HG03565 (cell line): ENCODE measurements at regions not wholly inside any gene's neighbourhood (a gene's known extent, or its start where the extent isn't known, plus 50 kb on each side); places are given as distances from the start of the nearest gene placed in this dataset.
A peak's percentile ranks its signal among the peaks of the same experiment; 100 is the strongest.
"Not testable (repeated sequence)": the region's sequence is repeated elsewhere in the genome, so short reads cannot be mapped to it uniquely, and the experiment has no call there.

Experiments used
- ATAC-seq: cut with Tn5 transposase; IDR thresholded peaks from one replicate; pipeline ENCODE4 v1.9.1; 2021; ENCODE audit warnings: mild to moderate bottlenecking, moderate library complexity; ENCODE audit not compliant: unreplicated experiment

- ATAC-seq: not testable (repeated sequence)
These were observed 385.3 kb downstream of the AMY1C start for GRCh38 chr1:104135036-104135435.

DNA sequence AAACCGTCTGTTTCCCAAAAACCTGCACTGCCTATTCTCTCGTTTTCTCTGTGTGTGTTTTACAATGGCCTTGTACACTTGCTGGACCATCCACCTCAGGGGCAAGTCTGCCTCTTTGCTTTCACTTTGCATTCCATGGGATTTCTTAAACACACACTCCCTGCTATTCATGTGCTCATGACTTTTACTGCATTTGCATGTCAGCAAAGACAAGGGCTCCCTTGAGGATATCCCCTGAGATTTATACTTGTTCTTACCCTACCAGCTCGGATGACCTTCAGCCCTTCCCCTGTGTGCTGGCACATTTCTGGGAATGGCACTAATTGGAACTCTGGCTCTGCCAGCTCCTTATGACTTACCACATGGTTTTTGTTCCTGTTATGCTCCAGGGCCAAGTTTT, 386.9 kb downstream of the AMY1C start:
- no peak for ATAC-seq

DNA sequence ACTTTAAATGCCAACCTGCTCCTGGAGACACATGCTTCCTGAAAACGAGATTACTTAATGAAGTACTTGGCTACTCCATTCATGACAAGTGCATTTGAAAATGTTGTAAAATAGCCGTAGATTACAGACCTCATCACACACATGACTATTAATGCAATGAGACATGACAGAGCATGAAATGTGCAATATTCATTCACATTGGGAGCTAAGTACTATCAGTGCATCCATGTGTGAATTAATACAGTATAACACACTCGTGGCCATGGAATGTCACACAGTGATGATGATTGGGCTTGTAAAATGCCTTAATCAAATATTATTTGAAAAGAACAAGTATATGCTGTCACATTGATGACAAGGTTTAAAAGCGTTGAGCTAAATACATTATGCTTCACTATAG, 407.0 kb downstream of the AMY1C start:
- ATAC-seq: no peak

GRCh38 chr1:104163912-104164476, 414.3 kb downstream of the AMY1C start:
- ATAC-seq: no peak

GRCh38 chr1:104172243-104172681, 422.6 kb downstream of the AMY1C start:
- ATAC-seq: no peak

GRCh38 chr1:104182251-104182650, 432.6 kb downstream of the AMY1C start:
- no peak for ATAC-seq

GRCh38 chr1:104189207-104189606, 439.5 kb downstream of the AMY1C start:
- no peak for ATAC-seq

DNA sequence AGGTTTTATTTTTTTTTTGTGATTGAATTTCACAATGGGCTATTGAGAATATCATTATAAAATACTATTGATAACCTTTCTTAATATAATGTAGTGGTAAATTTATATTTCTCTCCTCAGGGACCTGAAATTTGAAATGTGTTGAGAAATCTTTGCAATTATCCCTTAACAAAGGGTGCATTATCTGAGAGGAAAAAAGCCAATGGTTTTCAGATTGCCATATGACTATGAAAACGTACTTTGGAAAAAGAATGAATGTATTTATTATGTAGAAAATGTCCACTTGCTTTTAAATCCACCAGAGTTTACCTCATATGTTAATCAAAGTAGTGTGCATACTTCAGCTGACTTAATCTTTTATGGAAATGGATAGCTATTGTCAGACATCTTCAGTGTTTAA, 441.1 kb downstream of the AMY1C start:
- ATAC-seq: no peak

- no peak for ATAC-seq
These were observed 445.7 kb downstream of the AMY1C start for GRCh38 chr1:104195395-104195794.

DNA sequence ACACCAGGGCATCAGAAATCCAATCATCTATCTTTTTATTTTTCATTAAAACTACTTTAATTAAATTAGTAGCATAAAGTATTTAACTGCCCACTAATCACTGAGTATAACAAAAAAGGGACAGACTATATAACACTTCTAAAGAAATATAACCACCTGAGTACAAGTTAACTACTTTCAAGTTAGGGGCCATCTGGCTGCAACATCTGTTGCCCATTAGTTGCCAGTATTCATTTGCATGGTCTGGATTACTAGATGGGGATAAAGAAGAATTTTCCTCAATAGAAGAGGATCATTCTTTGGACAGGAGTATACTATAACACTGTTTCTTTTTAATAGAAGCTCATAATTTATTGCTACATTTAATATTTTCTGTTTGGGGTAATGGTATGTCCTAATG, 446.4 kb downstream of the AMY1C start:
- ATAC-seq: no peak

GRCh38 chr1:104197516-104197915, 447.8 kb downstream of the AMY1C start:
- ATAC-seq: no peak

DNA sequence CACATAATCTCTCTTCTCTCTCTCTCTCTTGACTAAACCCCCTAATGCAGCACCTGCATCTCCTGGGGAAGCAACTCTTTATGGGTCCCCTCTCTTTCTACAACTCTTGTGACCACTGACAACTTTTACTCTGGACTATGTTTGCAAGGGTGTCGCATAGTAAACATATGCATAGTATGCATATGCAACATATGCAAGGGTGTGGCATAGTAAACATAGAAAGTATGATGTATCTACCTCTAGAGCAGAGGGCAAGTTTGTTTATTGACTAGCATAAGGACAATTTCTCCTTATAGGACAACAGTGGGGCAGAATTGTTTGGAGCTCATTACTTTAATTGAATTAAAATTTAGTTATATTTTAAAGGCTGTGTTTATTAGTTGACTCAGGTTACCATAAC, 462.5 kb downstream of the AMY1C start:
- no peak for ATAC-seq

DNA sequence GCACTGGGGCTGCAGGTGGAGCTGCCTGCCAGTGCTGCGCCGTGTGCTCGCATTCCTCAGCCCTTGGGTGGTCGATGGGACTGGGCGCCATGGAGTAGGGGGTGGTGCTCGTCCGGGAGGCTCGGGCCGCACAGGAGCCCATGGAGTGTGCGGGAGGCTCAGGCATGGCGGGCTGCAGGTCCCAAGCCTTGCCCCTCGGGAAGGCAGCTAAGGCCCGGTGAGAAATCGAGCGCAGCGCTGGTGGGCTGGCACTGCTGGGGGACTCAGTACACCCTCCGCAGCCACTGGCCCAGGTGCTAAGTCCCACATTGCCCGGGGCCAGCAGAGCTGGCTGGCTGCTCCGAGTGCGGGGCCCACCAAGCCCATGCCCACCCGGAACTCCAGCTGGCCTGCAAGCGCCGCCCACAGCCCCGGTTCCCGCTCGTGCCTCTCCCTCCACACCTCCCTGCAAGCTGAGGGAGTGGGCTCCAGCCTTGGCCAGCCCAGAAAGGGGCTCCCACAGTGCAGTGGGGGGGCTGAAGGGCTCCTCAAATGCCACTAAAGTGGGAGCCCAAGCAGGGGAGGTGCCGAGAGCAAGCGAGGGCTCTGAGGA, 467.8 kb downstream of the AMY1C start:
- not testable (repeated sequence) for ATAC-seq

DNA sequence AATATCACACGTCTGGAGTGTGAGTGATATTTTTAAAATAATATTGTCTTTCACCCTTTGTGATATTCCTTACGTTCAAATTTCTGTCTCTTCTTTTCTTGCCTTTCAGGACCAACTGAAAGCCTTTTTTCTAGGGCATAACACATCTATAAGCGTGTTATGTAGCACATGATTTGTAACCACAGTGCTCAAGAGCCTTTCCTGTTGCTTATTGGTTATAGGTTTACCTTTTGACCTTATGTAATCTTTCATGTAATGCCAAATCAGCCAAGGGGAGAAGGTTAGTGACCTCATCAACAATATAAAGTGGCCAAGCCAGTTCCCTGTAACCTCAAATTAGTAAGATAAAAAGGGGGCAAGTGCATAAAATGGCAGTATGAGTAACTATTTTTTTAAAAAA, 480.2 kb downstream of the AMY1C start:
- no peak for ATAC-seq

DNA sequence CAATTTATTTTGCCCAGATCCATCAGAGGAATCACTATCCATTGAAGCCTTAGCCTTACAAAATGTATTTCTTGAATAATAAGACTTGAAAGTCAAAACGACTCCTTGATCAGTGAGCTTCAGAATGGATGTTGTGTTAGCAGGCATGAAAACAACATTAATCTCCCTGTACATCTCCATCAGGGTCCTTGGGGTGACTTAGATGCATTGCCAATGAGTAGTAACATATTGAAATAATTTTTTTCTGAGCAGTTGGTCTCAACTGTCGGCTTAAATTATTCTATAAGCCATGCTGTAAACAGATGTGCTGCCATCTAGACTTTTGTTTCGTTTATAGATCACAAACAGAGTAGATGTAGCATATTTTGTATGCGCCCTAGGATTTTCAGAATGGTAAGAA, 482.0 kb downstream of the AMY1C start:
- ATAC-seq: no peak

DNA sequence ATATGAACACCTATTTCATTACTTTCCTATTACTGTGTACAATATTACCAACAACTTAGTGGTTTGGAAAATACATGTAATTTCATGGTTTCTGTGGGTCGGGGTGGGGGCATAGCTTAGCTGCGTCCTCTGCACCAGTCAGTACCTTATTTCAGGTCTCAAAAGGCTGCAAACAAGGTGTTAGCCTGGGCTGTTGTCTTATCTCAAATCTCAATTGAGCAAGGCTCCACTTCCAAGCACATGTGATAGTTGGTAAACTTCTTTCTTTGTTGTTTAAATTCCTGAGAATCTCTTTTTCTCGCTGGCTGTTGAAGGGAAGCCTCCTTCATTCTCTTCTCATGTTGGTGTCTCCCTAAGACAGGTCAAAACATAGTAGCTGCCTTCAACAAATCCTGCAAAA, 485.4 kb downstream of the AMY1C start:
- no peak for ATAC-seq

- no peak for ATAC-seq
These were observed 489.3 kb downstream of the AMY1C start for GRCh38 chr1:104238991-104239390.

- ATAC-seq: no peak
These were observed 498.7 kb downstream of the AMY1C start for GRCh38 chr1:104248385-104248784.

DNA sequence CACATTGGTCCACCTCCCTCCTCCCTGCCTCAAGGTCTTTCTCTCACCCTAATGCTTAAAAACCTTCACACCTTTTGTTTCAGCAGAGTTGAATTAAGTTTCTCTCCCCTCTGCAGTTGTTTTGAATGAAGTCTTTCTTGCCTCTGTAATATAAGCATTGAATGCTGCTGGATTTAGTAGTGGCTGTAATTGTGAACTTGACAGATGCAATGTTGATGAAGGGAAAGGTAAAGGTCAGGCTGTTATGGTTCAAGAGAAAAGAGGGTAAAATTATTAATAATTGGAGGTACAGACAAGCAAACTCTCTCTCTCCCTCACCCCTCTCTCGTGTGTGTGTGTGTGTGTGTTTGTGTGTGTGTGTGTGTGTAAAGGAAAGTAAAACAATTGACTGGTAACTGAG, 509.8 kb downstream of the AMY1C start:
- no peak for ATAC-seq

- ATAC-seq: not testable (repeated sequence)
These were observed 513.4 kb downstream of the AMY1C start for GRCh38 chr1:104263110-104263509.

GRCh38 chr1:104264521-104264920, 514.8 kb downstream of the AMY1C start:
- ATAC-seq: no peak

- ATAC-seq: no peak
These were observed 515.5 kb downstream of the AMY1C start for GRCh38 chr1:104265163-104265562.

GRCh38 chr1:104266612-104267011, 516.9 kb downstream of the AMY1C start:
- ATAC-seq: peak; percentile 71
